A549 (cell line): ENCODE measurements at regions not wholly inside any gene's neighbourhood (a gene's known extent, or its start where the extent isn't known, plus 50 kb on each side); places are given as distances from the start of the nearest gene placed in this dataset.

Source experiments
- ATAC-seq, 2 experiments: fragments of 200-7000 bp in 1 of 2; fragments of >200 bp in 1 of 2; cut with Nextera tagmentation in 1 of 2; cut with Tn5 transposase in 1 of 2; 3 replicates each; pipeline versions ENCODE4 v1.8.0 to v1.9.1; 2018 to 2020; ENCODE audit warnings: mild to moderate bottlenecking in 1 of 2, moderate library complexity in 1 of 2
- CTCF ChIA-PET: fragments of 300-600 bp; sonication (Branson Sonifier 250); formaldehyde crosslinking; extraction: SDS; loops from one replicate; lab custom pipeline; 2021; ENCODE audit warnings: antibody characterized with exemption, inconsistent platforms; lab: Yijun Ruan, JAX
- POLR2A ChIA-PET: fragments of 350-600 bp; formaldehyde crosslinking; extraction: SDS; loops from one replicate; lab custom pipeline; 2021; ENCODE audit warnings: antibody characterized with exemption, inconsistent platforms; lab: Yijun Ruan, JAX
- DNase-seq, 2 experiments: peaks; one replicate each; pipeline versions ENCODE4 v3.0.0 to v3.0.0-alpha.2; 2011 to 2016; ENCODE audit warnings: low read depth in 1 of 2, low spot score in 1 of 2
- FAIRE-seq: peaks from 2 replicates; lab custom pipeline; 2011; peaks lifted over from hg19 to GRCh38; lab: Jason Lieb, UNC
- H3K27ac ChIP-seq, 2 experiments: fragments of >200 bp; sonication (Bioruptor Twin); formaldehyde crosslinking; 3 replicates each; pipeline ENCODE4 v1.5.1; 2016 to 2017
- H3K4me1 ChIP-seq: fragments of >200 bp; sonication (Bioruptor Twin); formaldehyde crosslinking; 3 replicates; pipeline ENCODE4 v1.6.1; 2016
- H3K4me2 ChIP-seq: fragments of >200 bp; sonication (Bioruptor Twin); formaldehyde crosslinking; 3 replicates; pipeline ENCODE4 v1.6.1; 2016
- H3K4me3 ChIP-seq: fragments of >200 bp; sonication (Bioruptor Twin); formaldehyde crosslinking; 3 replicates; pipeline ENCODE4 v1.5.1; 2016
- H3K9me3 ChIP-seq: fragments of >200 bp; sonication (Bioruptor Twin); formaldehyde crosslinking; 3 replicates; pipeline ENCODE4 v1.6.1; 2016
- CBX2 ChIP-seq: fragments of 200-600 bp; sonication (generic); IDR thresholded peaks from 2 replicates; pipeline ENCODE4 v1.6.1; 2016; ENCODE audit warnings: low read depth, mild to moderate bottlenecking, borderline replicate concordance
- CBX8 ChIP-seq: fragments of 200-600 bp; sonication (generic); IDR thresholded peaks from 2 replicates; pipeline ENCODE4 v1.6.1; 2016
- CHD4 ChIP-seq: fragments of 200-600 bp; sonication (generic); IDR thresholded peaks from 2 replicates; pipeline ENCODE4 v1.6.1; 2016; ENCODE audit warnings: antibody characterized with exemption, mild to moderate bottlenecking, borderline replicate concordance
- EHMT2 ChIP-seq: fragments of 200-600 bp; sonication (generic); IDR thresholded peaks from 2 replicates; pipeline ENCODE4 v1.6.1; 2016; ENCODE audit warnings: antibody characterized with exemption, low read depth, mild to moderate bottlenecking, moderate library complexity
- EP300 ChIP-seq, 2 experiments: fragments of >200 bp; sonication (Bioruptor Twin); formaldehyde crosslinking; IDR thresholded peaks; 2 replicates in 1 of 2; 3 replicates in 1 of 2; pipeline ENCODE4 v1.6.1; 2016 to 2017
- FOSB ChIP-seq: fragments of 250-450 bp; sonication (Bioruptor Pico); IDR thresholded peaks from 2 replicates; pipeline ENCODE4 v1.5.0; 2020; ENCODE audit warnings: mild to moderate bottlenecking, moderate library complexity
- FOSL2 ChIP-seq, 2 experiments: fragments of 450-650 bp in 1 of 2; fragments of >200 bp in 1 of 2; sonication (Bioruptor Twin) in 1 of 2; formaldehyde crosslinking; IDR thresholded peaks; 2 replicates each; pipeline versions ENCODE4 v1.5.0 to v1.6.1; 2016 to 2020; ENCODE audit warnings: mild to moderate bottlenecking in 1 of 2, moderate library complexity in 1 of 2
- FOXS1 ChIP-seq: fragments of 250-450 bp; sonication (Bioruptor Pico); IDR thresholded peaks from 2 replicates; pipeline ENCODE4 v1.5.0; 2020; ENCODE audit warnings: mild to moderate bottlenecking, moderate library complexity
- HEYL ChIP-seq: fragments of 250-450 bp; sonication (Bioruptor Pico); IDR thresholded peaks from 2 replicates; pipeline ENCODE4 v1.8.0; 2021; ENCODE audit warnings: mild to moderate bottlenecking, moderate library complexity
- HOXA7 ChIP-seq: fragments of 250-450 bp; sonication (Bioruptor Pico); IDR thresholded peaks from 2 replicates; pipeline ENCODE4 v1.5.0; 2020; ENCODE audit warnings: mild to moderate bottlenecking, moderate library complexity
- HOXB13 ChIP-seq: fragments of 250-450 bp; sonication (Bioruptor Pico); IDR thresholded peaks from 2 replicates; pipeline ENCODE4 v1.5.0; 2020; ENCODE audit warnings: low read depth, mild to moderate bottlenecking, moderate library complexity
- HOXB5 ChIP-seq: fragments of 250-450 bp; sonication (Bioruptor Pico); IDR thresholded peaks from 2 replicates; pipeline ENCODE4 v1.5.0; 2020; ENCODE audit warnings: mild to moderate bottlenecking, moderate library complexity
- JUN ChIP-seq, 2 experiments: fragments of >200 bp; sonication (Bioruptor Twin); formaldehyde crosslinking; IDR thresholded peaks; 2 replicates in 1 of 2; 3 replicates in 1 of 2; pipeline ENCODE4 v1.6.1; 2016 to 2017
- KDM1A ChIP-seq: fragments of 200-600 bp; sonication (generic); IDR thresholded peaks from 2 replicates; pipeline ENCODE4 v1.6.1; 2016; ENCODE audit warnings: low read depth, mild to moderate bottlenecking
- MAFK ChIP-seq: fragments of 450-650 bp; IDR thresholded peaks from 2 replicates; pipeline ENCODE4 v1.6.1; 2014; ENCODE audit not compliant: partially characterized antibody
- MAZ ChIP-seq: fragments of 150-350 bp; IDR thresholded peaks from 2 replicates; pipeline ENCODE4 v1.6.1; 2014; ENCODE audit warnings: antibody characterized with exemption, low read depth, low read length, borderline replicate concordance
- MYC ChIP-seq: IDR thresholded peaks from 2 replicates; pipeline ENCODE4 v1.6.1; 2012; ENCODE audit warnings: mild to moderate bottlenecking, inconsistent platforms, low read length, improper control_type of control experiment, borderline replicate concordance
- NFE2L2 ChIP-seq: fragments of 150-350 bp; conservative IDR thresholded peaks from 2 replicates; pipeline ENCODE4 v1.6.1; 2014; ENCODE audit warnings: low read length
- NPAS2 ChIP-seq: fragments of 250-450 bp; sonication (Bioruptor Pico); IDR thresholded peaks from 2 replicates; pipeline ENCODE4 v1.8.0; 2022; ENCODE audit warnings: mild to moderate bottlenecking, moderate library complexity, borderline replicate concordance
- RAD21 ChIP-seq, 2 experiments: fragments of >200 bp in 1 of 2; sonication (Bioruptor Twin) in 1 of 2; formaldehyde crosslinking in 1 of 2; IDR thresholded peaks in 1 of 2; conservative IDR thresholded peaks in 1 of 2; 2 replicates in 1 of 2; 3 replicates in 1 of 2; pipeline ENCODE4 v1.6.1; 2012 to 2018; ENCODE audit warnings: inconsistent platforms in 1 of 2
- RARB ChIP-seq: fragments of 250-450 bp; sonication (Bioruptor Pico); IDR thresholded peaks from 2 replicates; pipeline ENCODE4 v1.8.0; 2021; ENCODE audit warnings: mild to moderate bottlenecking, moderate library complexity
- TFCP2L1 ChIP-seq: fragments of 250-450 bp; sonication (Bioruptor Pico); IDR thresholded peaks from 2 replicates; pipeline ENCODE4 v1.5.0; 2021; ENCODE audit warnings: mild to moderate bottlenecking
- ZSCAN20 ChIP-seq: fragments of 250-450 bp; sonication (Bioruptor Pico); IDR thresholded peaks from 2 replicates; pipeline ENCODE4 v1.8.0; 2022; ENCODE audit warnings: mild to moderate bottlenecking, moderate library complexity
- WGBS: methylation state at CpG from one replicate; pipeline ENCODE4 v1.1.6; 2017; ENCODE audit errors: missing lambda C conversion rate; 5-methylcytosine and 5-hydroxymethylcytosine counted together
- TF ChIP-seq, protein P1 (sequence below): fragments of >200 bp; sonication (Bioruptor Twin); formaldehyde crosslinking; IDR thresholded peaks from 3 replicates; pipeline ENCODE4 v1.6.1; 2016
- TF ChIP-seq, protein P2 (sequence below): IDR thresholded peaks from 2 replicates; pipeline ENCODE4 v1.6.1; 2012
- TF ChIP-seq, protein P3 (sequence below): fragments of 250-450 bp; sonication (Bioruptor Pico); IDR thresholded peaks from 2 replicates; pipeline ENCODE4 v1.5.0; 2020; ENCODE audit warnings: low read depth, mild to moderate bottlenecking, moderate library complexity

DNA sequence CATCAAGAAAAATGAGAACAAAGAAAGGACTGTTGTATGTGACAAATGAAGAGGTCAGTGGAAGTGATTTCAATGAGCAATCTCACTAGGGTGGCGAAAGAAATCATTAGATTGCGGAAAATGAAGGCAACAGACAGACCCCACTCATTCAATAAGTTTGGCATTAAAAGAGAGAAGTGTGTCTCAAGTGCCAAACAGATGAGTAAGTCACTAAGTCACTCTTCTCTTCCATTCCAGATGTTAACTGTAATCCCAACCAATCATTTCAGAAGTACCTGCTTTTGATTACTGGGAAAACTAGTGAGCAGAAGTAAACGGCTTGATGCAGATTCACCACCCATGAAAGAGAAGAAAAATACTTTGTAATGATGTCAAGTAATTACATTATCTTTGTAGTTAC, 144.3 kb upstream of the PRMT6 start:
- no peak overlapping the region for H3K4me2 ChIP-seq
- ATAC-seq (no peak), DNase-seq (no peak), FAIRE-seq (no peak)
- ChIA-PET CTCF (no interaction called here), POLR2A (no interaction called here)
- no peak overlapping the region for H3K4me3 ChIP-seq
- H3K27ac ChIP-seq, result no peak overlapping the region
- H3K9me3 ChIP-seq, result no peaks in the 10 kb centered on the region
- H3K4me1 ChIP-seq, result no peaks in the 10 kb centered on the region
- TF ChIP-seq MAFK (no peak), HEYL (CRISPR knock-in tag) (no peak), CBX8 (no peak), TFCP2L1 (CRISPR knock-in tag) (no peak), FOSL2 (IDR thresholded peaks at IDR 0.05) (no peak), FOSL2 (CRISPR knock-in tag; IDR thresholded peaks at IDR 0.05) (no peak), CHD4 (no peak), EP300 (IDR thresholded peaks at IDR 0.05) (no peak)
- WGBS, result 1% methylated on average over 3 of the region's 3 CpGs

DNA sequence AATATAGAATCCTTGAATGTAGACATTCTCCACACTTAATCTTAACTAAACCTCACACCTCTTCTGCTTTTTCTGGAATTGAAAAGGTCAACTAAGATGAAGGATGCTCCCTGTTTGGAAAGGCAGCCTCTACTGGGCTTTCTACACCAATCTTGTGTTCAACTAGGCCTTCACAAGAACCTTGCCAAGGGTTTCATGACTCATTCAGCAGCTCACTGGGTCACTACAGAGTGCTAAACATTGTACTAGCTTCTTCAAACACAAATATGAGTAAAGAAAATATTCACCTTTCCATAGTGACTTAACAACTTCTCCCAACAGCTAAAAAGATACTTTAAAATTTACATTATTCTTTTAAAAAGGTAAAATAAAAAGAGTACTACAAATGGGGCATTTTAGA, 135.3 kb upstream of the PRMT6 start:
- no peak overlapping the region for H3K27ac ChIP-seq
- TF ChIP-seq MYC (no peak), KDM1A (no peak), CBX2 (no peak), CBX8 (no peak), HOXA7 (CRISPR knock-in tag) (no peak), RAD21 (conservative IDR thresholded peaks at IDR 0.05 in 1 of 2, IDR thresholded peaks at IDR 0.05 in 1 of 2) (no peak), MAZ (no peak), NFE2L2 (no peak), JUN (IDR thresholded peaks at IDR 0.05) (no peak)
- TF ChIP-seq, protein P1, sequence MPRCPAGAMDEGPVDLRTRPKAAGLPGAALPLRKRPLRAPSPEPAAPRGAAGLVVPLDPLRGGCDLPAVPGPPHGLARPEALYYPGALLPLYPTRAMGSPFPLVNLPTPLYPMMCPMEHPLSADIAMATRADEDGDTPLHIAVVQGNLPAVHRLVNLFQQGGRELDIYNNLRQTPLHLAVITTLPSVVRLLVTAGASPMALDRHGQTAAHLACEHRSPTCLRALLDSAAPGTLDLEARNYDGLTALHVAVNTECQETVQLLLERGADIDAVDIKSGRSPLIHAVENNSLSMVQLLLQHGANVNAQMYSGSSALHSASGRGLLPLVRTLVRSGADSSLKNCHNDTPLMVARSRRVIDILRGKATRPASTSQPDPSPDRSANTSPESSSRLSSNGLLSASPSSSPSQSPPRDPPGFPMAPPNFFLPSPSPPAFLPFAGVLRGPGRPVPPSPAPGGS, result no peak
- TF ChIP-seq, protein P2, sequence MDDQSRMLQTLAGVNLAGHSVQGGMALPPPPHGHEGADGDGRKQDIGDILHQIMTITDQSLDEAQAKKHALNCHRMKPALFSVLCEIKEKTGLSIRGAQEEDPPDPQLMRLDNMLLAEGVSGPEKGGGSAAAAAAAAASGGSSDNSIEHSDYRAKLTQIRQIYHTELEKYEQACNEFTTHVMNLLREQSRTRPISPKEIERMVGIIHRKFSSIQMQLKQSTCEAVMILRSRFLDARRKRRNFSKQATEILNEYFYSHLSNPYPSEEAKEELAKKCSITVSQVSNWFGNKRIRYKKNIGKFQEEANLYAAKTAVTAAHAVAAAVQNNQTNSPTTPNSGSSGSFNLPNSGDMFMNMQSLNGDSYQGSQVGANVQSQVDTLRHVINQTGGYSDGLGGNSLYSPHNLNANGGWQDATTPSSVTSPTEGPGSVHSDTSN, result no peak
- ChIA-PET CTCF (no interaction called here), POLR2A (no interaction called here)
- no peak overlapping the region for H3K4me2 ChIP-seq
- no peaks in the 10 kb centered on the region for H3K4me1 ChIP-seq
- ATAC-seq (no peak), DNase-seq (no peak), FAIRE-seq (no peak)
- H3K4me3 ChIP-seq, result no peak overlapping the region
- H3K9me3 ChIP-seq, result no peaks in the 10 kb centered on the region

DNA sequence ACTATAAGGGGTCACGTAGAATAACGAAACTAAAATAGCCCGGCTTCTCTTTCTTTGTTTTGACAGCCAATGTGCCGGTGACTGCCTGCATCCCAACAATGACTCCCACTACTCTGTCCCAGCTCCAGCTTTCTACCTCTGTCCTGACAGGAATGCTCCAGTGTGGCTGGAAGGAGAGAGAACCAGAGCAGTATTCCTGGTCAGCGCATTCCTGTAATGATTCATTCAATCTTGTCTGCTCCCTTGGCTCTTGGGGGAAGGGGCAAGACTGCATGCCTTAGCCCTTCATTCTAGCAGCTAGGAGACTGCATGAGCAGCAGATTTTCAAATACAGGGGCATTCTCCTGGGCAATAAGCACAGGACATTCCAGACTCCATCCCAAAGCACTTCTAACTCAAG, 132.1 kb upstream of the PRMT6 start:
- H3K4me1 ChIP-seq, result no peaks in the 10 kb centered on the region
- POLR2A ChIA-PET, result no interaction called here
- H3K4me3 ChIP-seq, result no peak overlapping the region
- H3K9me3 ChIP-seq, result no peaks in the 10 kb centered on the region
- DNase-seq (no peak), FAIRE-seq (no peak), ATAC-seq (no peak)
- no peak overlapping the region for H3K4me2 ChIP-seq
- TF ChIP-seq HOXB5 (CRISPR knock-in tag) (no peak), HOXB13 (CRISPR knock-in tag) (no peak), RARB (CRISPR knock-in tag) (no peak), ZSCAN20 (CRISPR knock-in tag) (no peak), FOSB (CRISPR knock-in tag) (no peak), EHMT2 (no peak), NPAS2 (CRISPR knock-in tag) (no peak), MYC (no peak), FOXS1 (CRISPR knock-in tag) (no peak)
- TF ChIP-seq, protein P3, sequence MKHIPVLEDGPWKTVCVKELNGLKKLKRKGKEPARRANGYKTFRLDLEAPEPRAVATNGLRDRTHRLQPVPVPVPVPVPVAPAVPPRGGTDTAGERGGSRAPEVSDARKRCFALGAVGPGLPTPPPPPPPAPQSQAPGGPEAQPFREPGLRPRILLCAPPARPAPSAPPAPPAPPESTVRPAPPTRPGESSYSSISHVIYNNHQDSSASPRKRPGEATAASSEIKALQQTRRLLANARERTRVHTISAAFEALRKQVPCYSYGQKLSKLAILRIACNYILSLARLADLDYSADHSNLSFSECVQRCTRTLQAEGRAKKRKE (CRISPR knock-in tag), result no peak
- TF ChIP-seq, protein P2, result no peak
- H3K27ac ChIP-seq, result no peak overlapping the region
- CTCF ChIA-PET, result no interaction called here
- 1% methylated on average over 5 of the region's 5 CpGs for WGBS
